SIG-M5 treated with dmso at 0.1 percent for 504 hours (cell line): ENCODE measurements at regions not wholly inside any gene's neighbourhood (a gene's known extent, or its start where the extent isn't known, plus 50 kb on each side); places are given as distances from the start of the nearest gene placed in this dataset.
"Not testable (repeated sequence)": the region's sequence is repeated elsewhere in the genome, so short reads cannot be mapped to it uniquely, and the experiment has no call there.

Experiments used
- DNase-seq: peaks from one replicate; lab custom pipeline; 2025; ENCODE audit not compliant: unreplicated experiment; lab: John Stamatoyannopoulos, UW

GRCh38 chr4:118502967-118503366, 150.2 kb upstream of the PRSS12 start:
- not testable (repeated sequence) for DNase-seq

- not testable (repeated sequence) for DNase-seq
These were observed 152.1 kb upstream of the PRSS12 start for GRCh38 chr4:118504927-118505326.

- not testable (repeated sequence) for DNase-seq
These were observed 152.7 kb upstream of the PRSS12 start for GRCh38 chr4:118505491-118505890.

- not testable (repeated sequence) for DNase-seq
These were observed 160.1 kb upstream of the PRSS12 start for GRCh38 chr4:118512870-118513269.

- DNase-seq = not testable (repeated sequence)
These were observed 161.5 kb upstream of the PRSS12 start for GRCh38 chr4:118514332-118514731.

- DNase-seq = not testable (repeated sequence)
These were observed 163.3 kb upstream of the PRSS12 start for GRCh38 chr4:118516107-118516506.

- DNase-seq = not testable (repeated sequence)
These were observed 155.1 kb upstream of the METTL14 start for GRCh38 chr4:118530107-118530506.

GRCh38 chr4:118531947-118532346, 153.2 kb upstream of the METTL14 start:
- not testable (repeated sequence) for DNase-seq

- DNase-seq = not testable (repeated sequence)
These were observed 149.4 kb upstream of the METTL14 start for GRCh38 chr4:118535788-118536187.

- DNase-seq = peak; percentile 37
These were observed 145.6 kb upstream of the METTL14 start for GRCh38 chr4:118539412-118540077.

GRCh38 chr4:118556576-118556975, 128.6 kb upstream of the METTL14 start:
- not testable (repeated sequence) for DNase-seq

GRCh38 chr4:118557298-118557851, 127.8 kb upstream of the METTL14 start:
- peak; percentile 11 for DNase-seq

- not testable (repeated sequence) for DNase-seq
These were observed 127.0 kb upstream of the METTL14 start for GRCh38 chr4:118558188-118558587.

- not testable (repeated sequence) for DNase-seq
These were observed 123.6 kb upstream of the METTL14 start for GRCh38 chr4:118561559-118561958.

- peak; percentile 40 for DNase-seq
These were observed 119.1 kb upstream of the METTL14 start for GRCh38 chr4:118566003-118566513.

GRCh38 chr4:118572991-118573390, 112.2 kb upstream of the METTL14 start:
- not testable (repeated sequence) for DNase-seq

GRCh38 chr4:118574251-118574913, 110.8 kb upstream of the METTL14 start:
- DNase-seq = not testable (repeated sequence)

- DNase-seq = not testable (repeated sequence)
These were observed 110.1 kb upstream of the METTL14 start for GRCh38 chr4:118575057-118575456.

- DNase-seq = not testable (repeated sequence)
These were observed 109.5 kb upstream of the METTL14 start for GRCh38 chr4:118575726-118576125.

- not testable (repeated sequence) for DNase-seq
These were observed 108.4 kb upstream of the METTL14 start for GRCh38 chr4:118576709-118577219.

GRCh38 chr4:118585015-118585414, 100.2 kb upstream of the METTL14 start:
- DNase-seq = no peak
